Glutamatergic neuron (in vitro differentiated cells): ENCODE measurements at regions not wholly inside any gene's neighbourhood (a gene's known extent, or its start where the extent isn't known, plus 50 kb on each side); places are given as distances from the start of the nearest gene placed in this dataset.

Source experiments
- DNase-seq: peaks from one replicate; pipeline ENCODE4 v3.0.0; 2022
- H3K27ac Mint-ChIP-seq: one replicate; pipeline ENCODE4 v1.8.0; 2020; ENCODE audit warnings: mild to moderate bottlenecking, mixed read lengths, inconsistent platforms; ENCODE audit not compliant: unreplicated experiment
- H3K27me3 Mint-ChIP-seq: one replicate; pipeline ENCODE4 v1.8.0; 2020; ENCODE audit warnings: mild to moderate bottlenecking, moderate library complexity, mixed read lengths, inconsistent platforms; ENCODE audit not compliant: unreplicated experiment
- H3K36me3 Mint-ChIP-seq: one replicate; pipeline ENCODE4 v1.8.0; 2020; ENCODE audit warnings: mild to moderate bottlenecking, mixed read lengths, inconsistent platforms; ENCODE audit not compliant: unreplicated experiment
- H3K4me1 Mint-ChIP-seq: one replicate; pipeline ENCODE4 v1.8.0; 2020; ENCODE audit warnings: mild to moderate bottlenecking, low read depth, mixed read lengths, inconsistent platforms; ENCODE audit not compliant: unreplicated experiment
- H3K4me3 Mint-ChIP-seq: one replicate; pipeline ENCODE4 v1.8.0; 2020; ENCODE audit warnings: mild to moderate bottlenecking, mixed read lengths, inconsistent platforms; ENCODE audit not compliant: unreplicated experiment
- H3K9me3 Mint-ChIP-seq: one replicate; pipeline ENCODE4 v1.8.0; 2020; ENCODE audit warnings: mild to moderate bottlenecking, moderate library complexity, mixed read lengths, inconsistent platforms; ENCODE audit not compliant: unreplicated experiment
- CTCF ChIP-seq: fragments of 200-600 bp; sonication (generic); IDR thresholded peaks from one replicate; pipeline ENCODE4 v1.5.0; 2021; ENCODE audit not compliant: partially characterized antibody, unreplicated experiment

GRCh38 chr3:99128725-99129505, 227.4 kb upstream of the DCBLD2 start:
- Mint-ChIP-seq H3K4me1 (no peaks in the 10 kb centered on the region), H3K27ac (no peak overlapping the region), H3K4me3 (no peak overlapping the region), H3K27me3 (no peaks in the 10 kb centered on the region), H3K9me3 (no peaks in the 10 kb centered on the region), H3K36me3 (no peaks in the 10 kb centered on the region)
- no peak for TF ChIP-seq CTCF
- no peak for DNase-seq

DNA sequence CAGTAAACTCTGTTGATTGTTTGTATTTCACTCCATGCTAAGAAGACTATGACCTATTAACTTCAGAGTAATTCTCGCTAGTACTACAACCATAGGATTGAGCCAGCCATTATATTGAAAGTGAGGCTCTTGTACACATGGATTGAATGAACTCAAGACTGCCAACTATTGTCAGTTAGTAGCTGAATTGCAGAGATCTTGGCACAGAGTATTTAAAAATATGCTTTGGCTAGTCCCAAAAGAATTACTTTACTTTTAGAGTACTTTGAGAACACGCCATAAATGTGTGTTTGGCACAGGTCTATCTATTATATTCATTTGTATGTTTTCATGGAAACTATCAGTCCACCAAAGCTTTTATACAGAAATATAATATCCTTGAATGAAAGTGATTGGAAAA, 226.7 kb upstream of the DCBLD2 start:
- Mint-ChIP-seq H3K36me3 (no peaks in the 10 kb centered on the region), H3K27me3 (no peaks in the 10 kb centered on the region), H3K4me3 (no peak overlapping the region), H3K9me3 (no peaks in the 10 kb centered on the region), H3K4me1 (no peaks in the 10 kb centered on the region), H3K27ac (no peak overlapping the region)
- no peak for DNase-seq
- no peak for TF ChIP-seq CTCF

- Mint-ChIP-seq H3K9me3 (no peaks in the 10 kb centered on the region), H3K4me1 (no peaks in the 10 kb centered on the region), H3K27me3 (no peaks in the 10 kb centered on the region), H3K36me3 (no peaks in the 10 kb centered on the region), H3K4me3 (no peak overlapping the region), H3K27ac (no peak overlapping the region)
- DNase-seq = no peak
- no peak for TF ChIP-seq CTCF
Measured at GRCh38 chr3:99126316-99126715, 224.8 kb upstream of the DCBLD2 start.

DNA sequence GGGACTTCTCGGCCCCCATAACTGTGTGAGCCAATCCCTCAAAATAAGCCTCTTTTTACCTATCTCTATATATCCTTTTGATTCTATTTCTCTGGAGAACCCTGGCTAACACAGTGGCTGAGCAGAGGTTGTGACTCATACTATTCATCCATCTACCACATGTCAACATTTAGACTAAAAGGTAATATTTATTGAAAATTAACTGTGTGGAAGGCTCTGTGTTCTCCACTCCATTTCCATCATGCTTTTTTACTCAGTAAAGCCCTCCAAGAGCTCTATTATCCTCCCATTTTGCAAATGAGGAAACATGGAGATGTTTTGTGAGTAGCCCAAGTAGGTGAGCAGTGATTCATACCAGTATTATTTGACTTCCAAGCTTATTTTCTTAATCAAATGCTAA, 217.9 kb upstream of the DCBLD2 start:
- Mint-ChIP-seq H3K4me3 (no peak overlapping the region), H3K27ac (no peak overlapping the region), H3K9me3 (no peaks in the 10 kb centered on the region), H3K36me3 (no peaks in the 10 kb centered on the region), H3K27me3 (no peaks in the 10 kb centered on the region), H3K4me1 (no peaks in the 10 kb centered on the region)
- DNase-seq = no peak
- no peak for TF ChIP-seq CTCF

DNA sequence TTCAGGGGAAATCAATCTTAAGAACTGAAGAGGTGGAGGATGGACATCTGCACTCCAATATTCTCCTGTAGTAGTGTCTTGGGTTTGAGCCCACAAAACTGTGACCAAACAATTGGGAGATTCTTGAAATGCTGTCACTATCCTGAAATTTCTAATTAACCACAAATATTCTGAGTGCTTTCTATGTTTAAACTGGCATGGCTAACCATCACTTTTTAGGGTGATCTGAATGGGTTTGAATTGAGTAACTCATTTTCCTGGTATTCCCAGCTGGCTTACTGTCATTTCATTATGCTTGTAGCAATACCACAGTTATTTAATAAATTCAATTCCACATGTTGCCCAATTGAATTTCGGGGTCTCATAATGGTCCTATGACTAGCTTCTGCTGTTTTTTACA, 216.9 kb upstream of the DCBLD2 start:
- Mint-ChIP-seq H3K36me3 (no peaks in the 10 kb centered on the region), H3K4me1 (no peaks in the 10 kb centered on the region), H3K27me3 (no peaks in the 10 kb centered on the region), H3K27ac (no peak overlapping the region), H3K4me3 (no peak overlapping the region), H3K9me3 (no peaks in the 10 kb centered on the region)
- DNase-seq = no peak
- TF ChIP-seq CTCF = no peak
